ENCODE measurements at regions not wholly inside any gene's neighbourhood (a gene's known extent, or its start where the extent isn't known, plus 50 kb on each side); places are given as distances from the start of the nearest gene placed in this dataset.

DNA sequence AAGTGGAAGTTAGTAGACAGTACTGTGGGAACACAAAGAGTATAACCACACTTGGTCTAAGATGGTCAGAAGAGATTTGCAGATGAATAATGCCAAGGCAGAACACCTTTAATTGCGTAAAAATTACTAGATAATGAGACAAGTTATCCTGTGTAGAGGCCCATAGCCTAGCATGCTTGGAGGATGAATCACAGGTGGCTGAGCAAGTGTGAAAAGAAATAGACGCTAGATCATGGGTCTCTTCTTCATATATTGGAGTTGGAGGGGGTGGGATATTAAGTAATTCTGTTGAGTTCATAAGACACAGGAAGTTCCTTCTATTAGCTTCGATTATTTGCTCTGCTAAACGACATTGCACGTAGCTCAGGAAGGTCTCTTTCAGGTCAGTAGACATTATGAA, 454.3 kb upstream of the LMO3 start:
- no peak overlapping the region for H3K27ac ChIP-seq
- no peak overlapping the region for H3K4me3 ChIP-seq
- H3K36me3 ChIP-seq = no peaks in the 10 kb centered on the region
- intact Hi-C loops (cut with DNase I; ENCODE audit: low total_unique reads) (no loop called here), in situ Hi-C loops (cut with MboI; ENCODE audit: low pct_ligation_motif_present in 1 of 4, low pct_unique_long_range_greater_than_20kb in 1 of 4, low sequenced_read_pairs in 3 of 4) (no loop called here)
- no peaks in the 10 kb centered on the region for H3K4me1 ChIP-seq
- DNase-seq = no peak
- WGBS, 2 donors (ENCODE audit: low coverage in 1 of 2) = 67 to 73% methylated on average over 5 of the region's 5 CpGs
- no peaks in the 10 kb centered on the region for H3K9me3 ChIP-seq
- H3K27me3 ChIP-seq = no peaks in the 10 kb centered on the region
- TF ChIP-seq POLR2AphosphoS5 (IDR thresholded peaks at IDR 0.05) (no peak), POLR2A (IDR thresholded peaks at IDR 0.05) (no peak), EP300 (IDR thresholded peaks at IDR 0.05; ENCODE audit: low read depth) (no peak)
- TF ChIP-seq, protein P1, sequence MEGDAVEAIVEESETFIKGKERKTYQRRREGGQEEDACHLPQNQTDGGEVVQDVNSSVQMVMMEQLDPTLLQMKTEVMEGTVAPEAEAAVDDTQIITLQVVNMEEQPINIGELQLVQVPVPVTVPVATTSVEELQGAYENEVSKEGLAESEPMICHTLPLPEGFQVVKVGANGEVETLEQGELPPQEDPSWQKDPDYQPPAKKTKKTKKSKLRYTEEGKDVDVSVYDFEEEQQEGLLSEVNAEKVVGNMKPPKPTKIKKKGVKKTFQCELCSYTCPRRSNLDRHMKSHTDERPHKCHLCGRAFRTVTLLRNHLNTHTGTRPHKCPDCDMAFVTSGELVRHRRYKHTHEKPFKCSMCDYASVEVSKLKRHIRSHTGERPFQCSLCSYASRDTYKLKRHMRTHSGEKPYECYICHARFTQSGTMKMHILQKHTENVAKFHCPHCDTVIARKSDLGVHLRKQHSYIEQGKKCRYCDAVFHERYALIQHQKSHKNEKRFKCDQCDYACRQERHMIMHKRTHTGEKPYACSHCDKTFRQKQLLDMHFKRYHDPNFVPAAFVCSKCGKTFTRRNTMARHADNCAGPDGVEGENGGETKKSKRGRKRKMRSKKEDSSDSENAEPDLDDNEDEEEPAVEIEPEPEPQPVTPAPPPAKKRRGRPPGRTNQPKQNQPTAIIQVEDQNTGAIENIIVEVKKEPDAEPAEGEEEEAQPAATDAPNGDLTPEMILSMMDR (IDR thresholded peaks at IDR 0.05) = no peak

DNA sequence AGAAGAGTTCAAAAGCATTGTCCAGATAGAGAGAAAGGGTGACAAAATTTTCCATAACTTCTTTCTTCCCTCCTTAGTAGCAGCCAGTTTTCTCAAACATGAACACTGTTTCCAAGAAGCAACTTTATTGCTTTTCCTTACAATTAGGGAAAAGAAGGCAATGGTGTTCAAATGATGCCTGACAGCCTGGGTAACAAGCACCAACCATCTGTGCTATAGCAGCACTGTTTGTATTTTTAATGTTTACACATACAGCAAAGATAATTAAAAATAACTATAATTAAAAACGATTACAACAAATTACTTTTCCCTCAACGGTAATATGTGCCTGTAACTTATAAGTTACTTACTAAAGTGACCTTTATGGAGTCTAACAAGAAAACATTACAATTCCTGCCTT, 450.6 kb upstream of the LMO3 start:
- H3K4me3 ChIP-seq = no peak overlapping the region
- H3K4me1 ChIP-seq = no peaks in the 10 kb centered on the region
- intact Hi-C loops (cut with DNase I; ENCODE audit: low total_unique reads) (no loop called here), in situ Hi-C loops (cut with MboI; ENCODE audit: low pct_ligation_motif_present in 1 of 4, low pct_unique_long_range_greater_than_20kb in 1 of 4, low sequenced_read_pairs in 3 of 4) (no loop called here)
- no peaks in the 10 kb centered on the region for H3K36me3 ChIP-seq
- H3K9me3 ChIP-seq = no peaks in the 10 kb centered on the region
- no peak for DNase-seq
- TF ChIP-seq, protein P1 (IDR thresholded peaks at IDR 0.05) = no peak
- TF ChIP-seq POLR2AphosphoS5 (IDR thresholded peaks at IDR 0.05) = no peak
- no peak for TF ChIP-seq EP300 (IDR thresholded peaks at IDR 0.05; ENCODE audit: low read depth)
- TF ChIP-seq POLR2A (IDR thresholded peaks at IDR 0.05) = no peak
- 30 to 60% methylated on average over 2 of the region's 2 CpGs for WGBS, 2 donors (ENCODE audit: low coverage in 1 of 2)
- H3K27ac ChIP-seq = no peak overlapping the region
- no peaks in the 10 kb centered on the region for H3K27me3 ChIP-seq

DNA sequence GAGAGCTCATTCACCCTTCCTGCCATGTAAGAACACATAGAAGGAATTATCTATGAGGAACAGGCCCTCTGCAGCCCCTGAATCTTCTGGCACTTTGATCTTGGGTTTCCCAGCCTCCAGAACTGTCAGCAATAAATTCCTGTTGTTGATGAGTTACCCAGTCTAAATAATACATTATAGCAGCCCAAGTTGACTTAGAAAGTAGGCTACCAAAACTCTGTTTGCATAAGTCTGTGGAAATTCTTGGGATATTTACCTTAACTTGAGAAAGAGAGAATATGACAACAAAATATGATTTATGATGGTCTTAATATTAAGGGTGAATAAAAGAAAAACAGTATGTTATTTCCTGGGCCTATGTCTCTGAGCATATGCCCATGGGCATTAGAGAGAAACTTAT, 433.0 kb upstream of the LMO3 start:
- H3K27ac ChIP-seq = no peak overlapping the region
- intact Hi-C loops (cut with DNase I; ENCODE audit: low total_unique reads) (no loop called here), in situ Hi-C loops (cut with MboI; ENCODE audit: low pct_ligation_motif_present in 1 of 4, low pct_unique_long_range_greater_than_20kb in 1 of 4, low sequenced_read_pairs in 3 of 4) (no loop called here)
- no peaks in the 10 kb centered on the region for H3K36me3 ChIP-seq
- no peaks in the 10 kb centered on the region for H3K4me1 ChIP-seq
- DNase-seq = no peak
- no peak overlapping the region for H3K4me3 ChIP-seq
- no peaks in the 10 kb centered on the region for H3K27me3 ChIP-seq
- TF ChIP-seq, protein P1 (IDR thresholded peaks at IDR 0.05) = no peak
- no peak for TF ChIP-seq POLR2AphosphoS5 (IDR thresholded peaks at IDR 0.05)
- TF ChIP-seq POLR2A (IDR thresholded peaks at IDR 0.05) = no peak
- TF ChIP-seq EP300 (IDR thresholded peaks at IDR 0.05; ENCODE audit: low read depth) = no peak
- H3K9me3 ChIP-seq = no peaks in the 10 kb centered on the region

DNA sequence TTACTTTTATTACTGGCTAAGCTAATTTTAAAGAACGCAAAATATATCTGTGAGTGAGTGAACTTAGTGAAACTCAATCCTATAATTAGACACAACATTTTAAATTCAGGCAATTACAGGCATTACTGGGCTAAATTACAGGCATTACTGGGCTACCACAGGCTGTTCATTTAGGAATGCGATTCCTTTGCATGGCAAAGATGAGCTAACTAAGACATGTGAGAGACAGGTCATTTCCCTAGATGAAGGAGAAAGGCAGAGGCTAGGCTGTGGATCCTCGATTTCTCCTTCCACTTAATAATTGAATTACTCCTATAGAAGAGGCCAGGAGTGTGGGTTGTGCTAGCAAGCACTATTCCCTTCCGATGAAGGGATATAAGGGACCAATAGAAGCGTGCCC, 429.4 kb upstream of the LMO3 start:
- H3K4me3 ChIP-seq = no peak overlapping the region
- TF ChIP-seq, protein P1 (IDR thresholded peaks at IDR 0.05) = no peak
- TF ChIP-seq EP300 (IDR thresholded peaks at IDR 0.05; ENCODE audit: low read depth) (no peak), POLR2A (IDR thresholded peaks at IDR 0.05) (no peak), POLR2AphosphoS5 (IDR thresholded peaks at IDR 0.05) (no peak)
- H3K27me3 ChIP-seq = no peaks in the 10 kb centered on the region
- 75 to 92% methylated on average over 4 to 5 of the region's 5 CpGs for WGBS, 2 donors (ENCODE audit: low coverage in 1 of 2)
- in situ Hi-C loops (cut with MboI; ENCODE audit: low pct_ligation_motif_present in 1 of 4, low pct_unique_long_range_greater_than_20kb in 1 of 4, low sequenced_read_pairs in 3 of 4) (no loop called here), intact Hi-C loops (cut with DNase I; ENCODE audit: low total_unique reads) (no loop called here)
- no peaks in the 10 kb centered on the region for H3K36me3 ChIP-seq
- H3K27ac ChIP-seq = no peak overlapping the region
- H3K9me3 ChIP-seq = no peaks in the 10 kb centered on the region
- H3K4me1 ChIP-seq = no peaks in the 10 kb centered on the region
- DNase-seq = no peak

Data from transverse colon (tissue), 4 donors.